HG02678 (cell line): ENCODE measurements at regions not wholly inside any gene's neighbourhood (a gene's known extent, or its start where the extent isn't known, plus 50 kb on each side); places are given as distances from the start of the nearest gene placed in this dataset.

Source experiments
- ATAC-seq: cut with Tn5 transposase; IDR thresholded peaks from one replicate; pipeline ENCODE4 v1.9.1; 2021; ENCODE audit warnings: mild to moderate bottlenecking, moderate library complexity; ENCODE audit not compliant: unreplicated experiment

DNA sequence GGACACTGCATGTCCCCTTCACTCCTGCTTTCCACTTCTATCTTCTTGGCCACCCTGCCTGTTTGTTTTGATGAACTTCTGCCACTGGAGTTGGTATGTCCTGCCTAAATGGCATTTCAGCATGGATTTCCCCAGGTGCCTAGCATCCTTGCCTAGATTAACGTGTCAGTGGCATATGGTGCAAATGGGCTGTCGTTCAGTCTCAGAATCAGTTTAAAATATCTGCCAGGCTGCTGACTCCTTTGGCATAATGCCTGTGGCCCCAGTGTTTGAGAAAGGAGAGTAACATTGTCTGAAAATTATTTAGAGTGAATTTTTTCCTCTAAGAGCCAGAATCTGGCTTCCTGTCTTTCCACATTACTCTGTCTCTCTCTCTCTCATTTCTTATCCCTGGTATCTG, 64.9 kb upstream of the BARHL2 start:
- no peak for ATAC-seq

DNA sequence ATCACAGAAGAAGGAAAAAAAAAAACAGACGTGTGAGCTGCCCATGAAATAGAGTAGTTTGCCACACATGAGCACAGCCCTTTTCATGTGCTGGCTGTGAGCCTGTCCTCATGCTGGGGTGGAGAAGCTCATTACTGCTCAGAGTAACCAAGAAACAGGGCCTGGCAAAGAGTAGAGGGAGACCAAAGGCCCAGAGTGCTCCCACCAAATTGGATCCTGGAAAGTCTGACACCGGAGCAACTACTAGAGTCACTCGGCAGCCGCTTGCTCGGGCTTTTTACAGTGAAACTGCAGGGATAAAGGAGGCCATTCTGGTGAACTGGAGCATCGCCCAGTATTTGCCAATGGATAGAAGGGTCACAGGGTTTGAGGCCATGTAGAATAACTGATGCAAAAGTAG, 64.4 kb upstream of the BARHL2 start:
- no peak for ATAC-seq

DNA sequence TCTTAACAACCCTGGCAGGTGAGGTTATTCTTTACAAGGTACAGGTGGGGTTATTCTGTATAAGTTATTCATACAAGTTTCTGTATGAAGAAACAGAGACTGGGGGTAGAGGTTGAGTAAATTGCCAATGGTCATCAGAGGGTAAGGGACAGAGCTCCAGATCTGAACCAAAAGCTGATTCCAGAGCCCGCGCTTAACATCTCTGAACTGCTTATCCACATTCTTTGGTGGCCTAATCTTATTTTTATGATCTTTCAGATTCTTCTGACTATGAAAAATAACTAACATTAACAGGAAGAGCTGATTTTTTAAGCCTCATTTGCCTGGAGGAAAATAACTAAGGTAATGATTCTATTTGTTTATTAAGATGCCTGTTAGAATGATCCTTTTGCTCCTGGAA, 63.9 kb upstream of the BARHL2 start:
- ATAC-seq: no peak

DNA sequence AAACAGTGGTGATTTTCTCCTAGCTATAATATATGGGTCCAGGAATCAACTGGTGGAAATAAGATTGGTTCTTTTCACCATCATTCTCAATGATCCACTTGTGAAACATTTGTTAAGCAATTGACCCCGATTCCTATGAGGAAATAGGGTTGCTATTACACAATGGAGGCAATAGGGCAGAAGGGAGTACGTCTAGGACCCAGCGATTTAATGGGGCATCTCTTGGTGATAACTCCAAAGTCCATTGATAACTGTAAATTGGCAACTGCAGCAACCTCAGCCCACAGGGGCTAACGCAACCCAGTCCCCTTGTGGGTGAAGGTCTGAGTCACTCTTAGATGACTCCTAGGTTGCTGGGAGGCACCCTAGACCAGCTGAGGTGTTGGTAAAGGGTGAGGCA, 62.5 kb upstream of the BARHL2 start:
- no peak for ATAC-seq

DNA sequence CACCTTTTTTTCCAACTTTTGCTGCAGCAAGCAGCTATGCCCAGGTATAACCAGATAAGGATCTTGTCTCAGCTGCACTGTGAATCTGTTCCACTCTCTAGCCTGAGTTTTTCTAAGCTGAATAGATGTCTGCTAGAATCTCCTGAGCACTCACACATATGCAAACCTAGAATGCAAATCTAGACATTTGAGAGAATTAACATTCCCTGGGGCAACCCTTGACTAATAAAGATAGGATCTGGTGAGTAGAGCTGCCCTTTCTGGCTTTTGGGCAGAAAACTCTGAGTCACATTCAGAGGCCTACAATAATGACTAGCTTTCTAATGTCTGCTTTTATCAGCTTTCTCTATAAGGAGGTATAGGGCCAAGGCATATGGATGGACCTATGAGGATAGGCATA, 61.4 kb upstream of the BARHL2 start:
- no peak for ATAC-seq

DNA sequence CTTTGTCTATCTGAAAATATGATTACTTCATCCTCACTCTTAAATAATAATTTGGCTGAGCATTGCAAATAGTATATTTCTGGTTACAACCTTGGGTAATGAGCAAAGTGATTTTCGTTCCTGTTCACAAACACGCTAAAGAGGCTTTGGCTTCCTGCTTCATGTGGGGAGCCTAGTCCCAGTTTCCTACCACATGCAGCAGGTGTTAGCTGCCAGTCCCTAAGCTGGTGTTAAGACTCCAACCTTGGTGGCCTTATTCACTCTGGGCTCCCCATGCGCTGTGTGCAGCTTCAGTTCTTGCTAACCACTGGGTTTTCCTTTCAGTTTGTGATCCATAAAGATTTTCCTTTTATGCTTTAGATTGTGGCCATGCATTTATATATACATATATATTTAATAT, 56.7 kb upstream of the BARHL2 start:
- ATAC-seq: no peak

DNA sequence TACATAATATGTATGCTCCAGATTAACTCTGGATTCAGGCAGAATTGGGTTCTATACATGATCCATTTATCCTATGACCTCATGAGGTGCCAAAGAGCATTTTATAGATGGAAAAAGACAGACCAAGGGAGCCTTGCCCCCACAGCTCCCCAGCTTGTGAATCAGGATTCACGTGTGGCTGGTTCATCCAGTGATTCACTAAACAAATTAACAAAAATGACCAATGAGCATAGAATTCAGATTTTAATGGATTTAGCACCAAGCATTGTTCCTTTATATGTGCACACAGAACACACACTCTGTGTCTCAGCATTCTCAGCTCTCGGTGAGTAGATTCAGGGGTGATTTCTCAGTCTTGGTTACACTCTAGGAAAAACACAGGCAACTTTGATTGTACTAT, 51.7 kb upstream of the BARHL2 start:
- no peak for ATAC-seq

DNA sequence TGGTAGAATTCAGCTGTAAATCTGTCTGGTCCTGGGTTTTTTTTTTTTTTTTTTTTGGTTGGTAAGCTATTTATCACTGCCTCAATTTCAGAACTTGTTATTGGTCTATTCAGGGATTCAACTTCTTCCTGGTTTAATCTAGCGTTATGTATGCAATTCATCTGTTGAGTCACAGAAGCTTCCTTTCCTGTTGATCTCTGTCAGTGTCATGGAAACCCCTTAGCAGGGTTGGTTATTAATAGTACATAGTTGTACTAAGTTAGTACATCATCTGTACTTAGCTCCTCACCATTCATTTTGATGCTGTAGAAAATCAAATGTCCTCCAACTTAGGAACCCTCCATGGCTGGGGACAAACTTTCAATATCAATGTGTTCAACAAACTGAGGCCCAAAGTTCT, 51.0 kb upstream of the BARHL2 start:
- no peak for ATAC-seq
